IMR-90 (cell line): ENCODE measurements at regions not wholly inside any gene's neighbourhood (a gene's known extent, or its start where the extent isn't known, plus 50 kb on each side); places are given as distances from the start of the nearest gene placed in this dataset.

Experiments
- ATAC-seq: fragments of 200-7000 bp; cut with Tn5 transposase; 2 replicates; pipeline ENCODE4 v1.9.1; 2020; ENCODE audit warnings: low read depth, mild to moderate bottlenecking, moderate library complexity
- BruUV-seq: library from RNA; stranded (reverse); fragments of 400-500 nt; replicated peaks from 2 replicates; lab custom pipeline; 2021; lab: Mats Ljungman, UMichigan
- CTCF ChIA-PET: fragments of 300-600 bp; formaldehyde crosslinking; extraction: SDS; loops from one replicate; lab custom pipeline; 2021; ENCODE audit warnings: antibody characterized with exemption; lab: Yijun Ruan, JAX
- POLR2A ChIA-PET: fragments of 300-600 bp; sonication (Branson Sonifier 250); formaldehyde crosslinking; loops from one replicate; lab custom pipeline; 2022; ENCODE audit warnings: antibody characterized with exemption; ENCODE audit not compliant: unreplicated experiment; lab: Charles Lee
- DNase-seq: peaks from one replicate; pipeline ENCODE4 v3.0.0; 2013
- H2AFZ ChIP-seq: replicated peaks from 2 replicates; pipeline ENCODE3; 2013; ENCODE audit warnings: low read length, mild to moderate bottlenecking; ENCODE audit not compliant: poor library complexity
- H2AK5ac ChIP-seq: 2 replicates; pipeline ENCODE4 v1.6.1; 2013; ENCODE audit warnings: low read depth, low read length, inconsistent platforms
- H2AK9ac ChIP-seq: replicated peaks from 2 replicates; pipeline ENCODE3; 2013; ENCODE audit warnings: mild to moderate bottlenecking, low read depth, low read length, moderate library complexity; ENCODE audit not compliant: poor library complexity
- H2BK120ac ChIP-seq: 2 replicates; pipeline ENCODE4 v1.6.1; 2013; ENCODE audit warnings: low read depth, low read length, inconsistent platforms
- H2BK15ac ChIP-seq: 3 replicates; pipeline ENCODE4 v1.6.1; 2013; ENCODE audit warnings: low read depth, low read length, inconsistent platforms
- H2BK20ac ChIP-seq: 2 replicates; pipeline ENCODE4 v1.6.1; 2013; ENCODE audit warnings: low read depth, mild to moderate bottlenecking, inconsistent platforms, low read length, moderate library complexity
- H2BK5ac ChIP-seq: 2 replicates; pipeline ENCODE4 v1.6.1; 2013; ENCODE audit warnings: mild to moderate bottlenecking, low read depth, low read length, inconsistent platforms; ENCODE audit not compliant: poor library complexity, severe bottlenecking
- H3K14ac ChIP-seq: replicated peaks from 2 replicates; pipeline ENCODE4 v1.6.1; 2013; ENCODE audit warnings: low read depth, low read length, inconsistent platforms
- H3K18ac ChIP-seq: 2 replicates; pipeline ENCODE4 v1.6.1; 2013; ENCODE audit warnings: low read depth, low read length, control low read depth
- H3K23ac ChIP-seq: 2 replicates; pipeline ENCODE4 v1.6.1; 2013; ENCODE audit warnings: low read depth, low read length, inconsistent platforms
- H3K27ac ChIP-seq: 2 replicates; pipeline ENCODE4 v1.5.1; 2013; ENCODE audit warnings: mild to moderate bottlenecking, control low read depth, low read length; ENCODE audit not compliant: insufficient read depth
- H3K27me3 ChIP-seq: 2 replicates; pipeline ENCODE4 v1.6.1; 2013; ENCODE audit warnings: low read length; ENCODE audit not compliant: control insufficient read depth, insufficient read depth
- H3K36me3 ChIP-seq: 2 replicates; pipeline ENCODE4 v1.6.1; 2013; ENCODE audit warnings: low read length, mixed read lengths; ENCODE audit not compliant: control insufficient read depth, insufficient read depth
- H3K4ac ChIP-seq: 2 replicates; pipeline ENCODE4 v1.6.1; 2013; ENCODE audit warnings: low read depth, low read length, inconsistent platforms
- H3K4me1 ChIP-seq: 2 replicates; pipeline ENCODE4 v1.6.1; 2013; ENCODE audit warnings: low read length, mixed read lengths; ENCODE audit not compliant: control insufficient read depth, insufficient read depth
- H3K4me2 ChIP-seq: 2 replicates; pipeline ENCODE4 v1.6.1; 2013; ENCODE audit warnings: low read depth, mild to moderate bottlenecking, control low read depth, low read length, moderate library complexity
- H3K4me3 ChIP-seq: 2 replicates; pipeline ENCODE4 v1.5.1; 2013; ENCODE audit warnings: low read depth, mild to moderate bottlenecking, control low read depth, low read length, moderate library complexity; ENCODE audit not compliant: insufficient read depth
- H3K56ac ChIP-seq: 2 replicates; pipeline ENCODE4 v1.6.1; 2013; ENCODE audit warnings: low read length, inconsistent platforms; ENCODE audit not compliant: insufficient read depth; ENCODE audit errors: extremely low read depth
- H3K79me1 ChIP-seq, 2 experiments: 2 replicates each; pipeline ENCODE4 v1.6.1; 2013; ENCODE audit warnings: low read length in 2 of 2, inconsistent platforms in 1 of 2, low read depth in 1 of 2
- H3K9ac ChIP-seq: 2 replicates; pipeline ENCODE4 v1.6.1; 2013; ENCODE audit warnings: low read depth, low read length, control low read depth
- H3K9me1 ChIP-seq: 2 replicates; pipeline ENCODE4 v1.6.1; 2013; ENCODE audit warnings: low read length, inconsistent platforms; ENCODE audit not compliant: insufficient read depth
- H3K9me3 ChIP-seq: 2 replicates; pipeline ENCODE4 v1.6.1; 2013; ENCODE audit warnings: low read length; ENCODE audit not compliant: control insufficient read depth, insufficient read depth
- H4K20me1 ChIP-seq: 2 replicates; pipeline ENCODE4 v1.6.1; 2013; ENCODE audit warnings: low read length, inconsistent platforms; ENCODE audit not compliant: insufficient read depth
- H4K5ac ChIP-seq: 2 replicates; pipeline ENCODE4 v1.6.1; 2013; ENCODE audit warnings: mild to moderate bottlenecking, low read depth, low read length, control low read depth
- H4K8ac ChIP-seq, 2 experiments: 2 replicates each; pipeline ENCODE4 v1.6.1; 2013; ENCODE audit warnings: low read depth in 2 of 2, low read length in 2 of 2, control low read depth in 1 of 2, inconsistent platforms in 1 of 2
- H4K91ac ChIP-seq: 2 replicates; pipeline ENCODE4 v1.6.1; 2013; ENCODE audit warnings: low read depth, low read length, inconsistent platforms; ENCODE audit not compliant: insufficient read depth
- ELK1 ChIP-seq: fragments of 150-350 bp; IDR thresholded peaks from 2 replicates; pipeline ENCODE4 v1.6.1; 2016; ENCODE audit warnings: low read depth, mild to moderate bottlenecking, low read length, moderate library complexity, borderline replicate concordance
- RCOR1 ChIP-seq: IDR thresholded peaks from 2 replicates; pipeline ENCODE4 v1.6.1; 2012; ENCODE audit warnings: mild to moderate bottlenecking, low read length, improper control_type of control experiment; ENCODE audit not compliant: insufficient replicate concordance
- RFX5 ChIP-seq: IDR thresholded peaks from 2 replicates; pipeline ENCODE4 v1.8.0; 2012; ENCODE audit warnings: low read depth, mild to moderate bottlenecking, low read length, moderate library complexity
- WGBS, 2 experiments: methylation state at CpG; one replicate each; pipeline versions ENCODE4 v1.1.5 to v1.1.7; 2013; ENCODE audit warnings: missing lambda C conversion rate in 2 of 2; ENCODE audit not compliant: insufficient read length in 1 of 2; ENCODE audit errors: extremely low coverage in 2 of 2; 5-methylcytosine and 5-hydroxymethylcytosine counted together
- dilution Hi-C: fragments of 300-500 bp; cut with HindIII; formaldehyde crosslinking; loops from one replicate; pipeline ENCODE4 v1.14.3; 2018; ENCODE audit warnings: low sequenced_read_pairs; ENCODE audit not compliant: unreplicated experiment
- in situ Hi-C: fragments of 300-500 bp; cut with MboI; formaldehyde crosslinking; loops from 3 replicates; pipeline ENCODE4 v1.14.3; 2019; ENCODE audit warnings: low sequenced_read_pairs, inconsistent platforms, mixed read lengths
- intact Hi-C: fragments of 100-400 bp; cut with micrococcal nuclease; formaldehyde crosslinking; loops from 2 replicates; pipeline ENCODE4 v1.10.0; 2022

GRCh38 chr13:111886217-111886945 is 180.6 kb upstream of the SOX1 start:
- Histone ChIP-seq H2AFZ (no peak overlapping the region), H3K9me3 (peaks cover 19% of the 10 kb centered on the region), H3K36me3 (no peaks in the 10 kb centered on the region), H3K23ac (no peak overlapping the region), H3K27me3 (no peaks in the 10 kb centered on the region), H2AK5ac (no peak overlapping the region), H3K27ac (no peak overlapping the region), H3K56ac (no peak overlapping the region), H2AK9ac (no peak overlapping the region), H3K4me3 (no peak overlapping the region), H3K9me1 (no peaks in the 10 kb centered on the region), H3K79me1 (no peaks in the 10 kb centered on the region), H3K4me1 (no peaks in the 10 kb centered on the region), H3K4ac (no peak overlapping the region), H2BK5ac (no peak overlapping the region), H3K9ac (no peak overlapping the region), H2BK15ac (no peak overlapping the region), H3K18ac (no peak overlapping the region), H4K20me1 (no peaks in the 10 kb centered on the region), H4K91ac (no peak overlapping the region), H2BK120ac (no peak overlapping the region), H4K5ac (no peak overlapping the region), H3K4me2 (no peak overlapping the region), H4K8ac (no peak overlapping the region), H2BK20ac (no peak overlapping the region), H3K14ac (no peak overlapping the region)
- dilution Hi-C loops: no loop called here
- DNase-seq (no peak), ATAC-seq (no peak)
- no CpG with 5 or more reads among the region's 7 CpGs for WGBS, 2 experiments
- intact Hi-C loops: no loop called here
- POLR2A ChIA-PET: no interaction called here
- CTCF ChIA-PET: interaction anchor here (0.6 kb wide), 1 partner anchor 469 kb away, joined by 3 read pairs; no protein-coding TSS in a partner anchor
- no peak for TF ChIP-seq ELK1
- TF ChIP-seq RCOR1: no peak
- TF ChIP-seq RFX5: no peak
- BruUV-seq: no TSS peak
- in situ Hi-C loops: no loop called here
